ENCODE measurements at regions not wholly inside any gene's neighbourhood (a gene's known extent, or its start where the extent isn't known, plus 50 kb on each side); places are given as distances from the start of the nearest gene placed in this dataset.

- Histone ChIP-seq H3K9me3 (no peaks in the 10 kb centered on the region), H3K4me1 (no peaks in the 10 kb centered on the region), H3K27ac (no peak overlapping the region), H3K27me3 (no peaks in the 10 kb centered on the region), H3K36me3 (no peaks in the 10 kb centered on the region), H3K4me3 (no peak overlapping the region)
- intact Hi-C loops (cut with DNase I; ENCODE audit: low total_unique reads), result no loop called here
- TF ChIP-seq POLR2AphosphoS5 (IDR thresholded peaks at IDR 0.05), result no peak
- TF ChIP-seq CTCF (IDR thresholded peaks at IDR 0.05), result no peak
- no peak for TF ChIP-seq POLR2A (IDR thresholded peaks at IDR 0.05)
- DNase-seq (ENCODE audit: low spot score in 2 of 2), result no peak
Observed at GRCh38 chr12:76263696-76264095, 84.5 kb downstream of the BBS10 start.

GRCh38 chr12:76260390-76260748 lies 87.8 kb downstream of the BBS10 start:
- TF ChIP-seq CTCF (IDR thresholded peaks at IDR 0.05) (no peak), POLR2AphosphoS5 (IDR thresholded peaks at IDR 0.05) (no peak), POLR2A (IDR thresholded peaks at IDR 0.05) (no peak)
- Histone ChIP-seq H3K4me1 (no peaks in the 10 kb centered on the region), H3K27me3 (no peaks in the 10 kb centered on the region), H3K4me3 (peak overlapping the region in 1 of 3 donors; percentile 31), H3K27ac (peak overlapping the region; percentile 75 to 91), H3K9me3 (no peaks in the 10 kb centered on the region), H3K36me3 (no peaks in the 10 kb centered on the region)
- DNase-seq (ENCODE audit: low spot score in 2 of 2), result no peak
- intact Hi-C loops (cut with DNase I; ENCODE audit: low total_unique reads), result no loop called here

GRCh38 chr12:76259660-76260389 lies 88.4 kb downstream of the BBS10 start:
- Histone ChIP-seq H3K4me1 (no peaks in the 10 kb centered on the region), H3K4me3 (peak overlapping the region in 1 of 3 donors; percentile 31), H3K27me3 (no peaks in the 10 kb centered on the region), H3K9me3 (no peaks in the 10 kb centered on the region), H3K27ac (peak overlapping the region; percentile 85 to 91), H3K36me3 (no peaks in the 10 kb centered on the region)
- peak in 1 of 2 donors; percentile 55 for DNase-seq (ENCODE audit: low spot score in 2 of 2)
- intact Hi-C loops (cut with DNase I; ENCODE audit: low total_unique reads), result no loop called here
- no peak for TF ChIP-seq POLR2A (IDR thresholded peaks at IDR 0.05)
- TF ChIP-seq POLR2AphosphoS5 (IDR thresholded peaks at IDR 0.05), result peak in 1 of 3 donors; percentile 11

DNA sequence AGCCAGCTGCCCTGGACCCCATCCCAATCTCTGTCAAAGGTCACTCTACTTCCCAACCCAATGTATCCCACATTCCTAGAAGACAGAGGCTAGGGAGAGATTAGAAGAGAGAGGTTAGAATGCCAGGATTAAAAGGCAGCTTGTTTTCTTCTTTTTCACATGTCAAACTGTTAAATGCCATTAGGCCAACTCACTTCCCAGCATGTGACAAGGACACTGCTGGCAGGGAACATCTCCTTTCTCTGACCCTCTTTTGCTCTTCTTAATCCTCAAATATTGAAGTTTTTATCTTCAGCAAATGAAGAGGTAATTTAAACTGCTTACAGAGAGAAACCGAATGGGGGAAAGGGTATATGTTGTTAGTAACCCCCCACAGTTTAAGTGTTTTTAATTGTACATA lies 89.1 kb downstream of the BBS10 start:
- Histone ChIP-seq H3K27ac (peak overlapping the region; percentile 85 to 91), H3K9me3 (no peaks in the 10 kb centered on the region), H3K27me3 (no peaks in the 10 kb centered on the region), H3K4me3 (no peak overlapping the region), H3K36me3 (no peaks in the 10 kb centered on the region), H3K4me1 (no peaks in the 10 kb centered on the region)
- intact Hi-C loops (cut with DNase I; ENCODE audit: low total_unique reads), result no loop called here
- DNase-seq (ENCODE audit: low spot score in 2 of 2), result no peak
- TF ChIP-seq CTCF (IDR thresholded peaks at IDR 0.05) (no peak), POLR2A (IDR thresholded peaks at IDR 0.05) (no peak), POLR2AphosphoS5 (IDR thresholded peaks at IDR 0.05) (no peak)

DNA sequence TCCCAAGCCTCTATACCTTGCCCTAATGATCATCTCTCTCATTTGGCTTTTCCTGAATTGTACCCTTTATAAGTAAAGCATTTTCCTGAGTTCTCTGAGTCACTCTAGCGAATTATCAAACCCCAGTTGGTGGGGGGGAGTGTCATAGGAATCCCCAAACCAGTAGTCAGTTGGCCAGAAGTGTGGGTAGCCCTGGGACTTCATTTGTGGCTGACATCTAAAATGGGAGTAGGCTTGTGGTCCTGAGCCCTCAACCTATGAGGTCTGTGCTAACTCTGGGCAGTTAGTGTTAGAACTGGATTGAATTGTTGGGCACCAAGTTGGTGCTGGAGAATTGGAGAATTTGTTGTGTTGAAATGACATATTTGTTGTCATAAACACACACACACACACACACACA lies 91.3 kb downstream of the BBS10 start:
- H3K27ac ChIP-seq, result peak overlapping the region in 1 of 2 donors; percentile 66
- no peaks in the 10 kb centered on the region for H3K4me1 ChIP-seq
- H3K36me3 ChIP-seq, result no peaks in the 10 kb centered on the region
- TF ChIP-seq POLR2AphosphoS5 (IDR thresholded peaks at IDR 0.05), result no peak
- no peak for TF ChIP-seq POLR2A (IDR thresholded peaks at IDR 0.05)
- TF ChIP-seq CTCF (IDR thresholded peaks at IDR 0.05), result no peak
- no peaks in the 10 kb centered on the region for H3K9me3 ChIP-seq
- intact Hi-C loops (cut with DNase I; ENCODE audit: low total_unique reads), result no loop called here
- no peak overlapping the region for H3K4me3 ChIP-seq
- no peak for DNase-seq (ENCODE audit: low spot score in 2 of 2)
- H3K27me3 ChIP-seq, result no peaks in the 10 kb centered on the region

Data from breast epithelium (tissue), 4 donors.